IPS-18c (cell line): ENCODE measurements at regions not wholly inside any gene's neighbourhood (a gene's known extent, or its start where the extent isn't known, plus 50 kb on each side); places are given as distances from the start of the nearest gene placed in this dataset.

Experiments
- H3K4me3 ChIP-seq: 2 replicates; pipeline ENCODE4 v1.7.0; 2013; ENCODE audit warnings: low read depth, mild to moderate bottlenecking, low read length, moderate library complexity; ENCODE audit not compliant: insufficient read depth
- H3K9me3 ChIP-seq: one replicate; pipeline ENCODE4 v1.6.1; 2013; ENCODE audit warnings: mild to moderate bottlenecking, low read length, moderate library complexity; ENCODE audit not compliant: control insufficient read depth, insufficient read depth

DNA sequence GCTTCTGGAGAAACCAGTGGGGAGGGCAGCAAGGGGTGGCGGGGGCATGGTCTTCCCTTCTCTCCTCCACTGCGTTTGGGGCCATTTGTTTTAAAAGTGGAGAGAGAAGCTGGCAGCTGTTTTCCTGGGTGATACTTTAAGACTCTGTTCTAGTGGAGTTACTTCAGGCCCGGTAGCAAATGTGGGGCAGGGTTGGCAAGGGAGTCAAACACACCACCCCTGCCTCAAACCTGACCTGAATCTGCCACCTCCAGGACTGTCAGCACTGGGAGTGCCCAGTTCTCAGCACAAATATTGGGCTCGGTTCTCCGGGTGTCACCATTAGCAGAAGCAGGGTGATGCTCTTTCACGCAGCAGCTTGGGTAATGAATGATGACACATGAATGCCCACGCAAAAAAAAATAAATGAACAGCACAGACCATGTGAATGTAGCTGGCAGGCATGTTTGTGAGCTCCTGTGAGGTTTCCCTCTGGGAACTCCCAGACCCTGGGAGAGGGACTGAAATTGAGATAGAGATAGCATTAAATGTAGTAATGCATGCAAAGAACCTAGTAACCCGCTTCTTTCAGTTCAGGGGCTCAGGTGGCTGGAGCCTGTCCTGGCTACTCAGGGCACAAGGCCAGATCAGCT is 424.0 kb downstream of the MCTP2 start:
- Histone ChIP-seq H3K4me3 (no peak overlapping the region), H3K9me3 (no peaks in the 10 kb centered on the region)

DNA sequence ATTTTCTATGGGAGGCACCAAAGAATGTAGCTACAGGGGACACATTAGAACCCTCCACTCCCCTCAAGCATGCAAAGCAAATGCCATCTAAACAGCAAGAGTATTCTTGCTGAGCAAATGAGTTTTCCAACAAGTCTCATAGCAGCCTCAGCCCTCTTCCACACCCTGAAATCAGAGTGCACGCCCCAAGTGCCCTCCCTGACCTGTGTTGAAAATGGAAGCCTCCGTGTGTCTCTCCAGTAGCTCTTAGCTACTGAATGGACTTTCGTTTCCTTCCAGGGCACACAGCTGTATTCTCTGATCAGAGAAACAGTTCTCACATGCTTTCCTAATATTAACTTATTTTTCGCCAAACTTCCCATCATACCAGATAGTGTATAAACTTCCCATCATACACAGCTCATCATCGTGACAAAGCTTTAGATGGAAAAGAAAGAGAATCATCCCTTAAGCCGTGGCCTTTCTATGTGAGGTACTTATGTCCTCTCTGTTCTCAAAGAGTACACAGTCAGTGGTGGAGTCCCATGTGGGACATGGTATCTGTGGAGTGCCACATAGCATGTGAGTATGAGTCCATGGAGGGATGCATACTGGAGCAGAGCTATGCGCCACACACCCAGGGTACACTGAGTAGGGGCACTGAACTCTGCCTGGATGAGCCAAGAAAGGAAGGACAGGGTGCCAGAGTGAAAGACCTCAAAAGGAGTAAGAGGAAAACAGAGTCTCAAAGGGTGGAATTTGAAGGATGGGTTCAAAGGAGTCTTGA is 434.5 kb downstream of the MCTP2 start:
- H3K4me3 ChIP-seq, result no peak overlapping the region
- H3K9me3 ChIP-seq, result no peaks in the 10 kb centered on the region

DNA sequence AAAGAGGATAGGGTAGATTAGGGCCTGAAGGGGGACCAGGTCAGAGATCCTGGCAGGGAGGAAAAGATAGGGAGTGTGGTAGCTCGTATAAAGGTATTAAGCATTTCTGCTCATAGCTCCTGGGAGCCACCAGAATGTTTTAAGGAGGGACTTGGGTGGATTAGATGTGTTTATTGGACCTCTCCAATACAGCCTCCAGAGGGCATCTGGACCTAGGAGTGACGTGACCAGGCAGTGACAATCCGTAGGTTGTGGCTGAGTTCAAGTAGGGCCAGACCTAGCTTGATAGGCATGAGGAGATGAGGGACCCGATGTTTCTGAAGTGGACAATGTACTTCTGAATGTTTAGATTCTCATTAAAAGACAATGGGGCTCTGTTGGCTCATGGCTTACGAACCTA is 435.2 kb downstream of the MCTP2 start:
- Histone ChIP-seq H3K4me3 (no peak overlapping the region), H3K9me3 (no peaks in the 10 kb centered on the region)

DNA sequence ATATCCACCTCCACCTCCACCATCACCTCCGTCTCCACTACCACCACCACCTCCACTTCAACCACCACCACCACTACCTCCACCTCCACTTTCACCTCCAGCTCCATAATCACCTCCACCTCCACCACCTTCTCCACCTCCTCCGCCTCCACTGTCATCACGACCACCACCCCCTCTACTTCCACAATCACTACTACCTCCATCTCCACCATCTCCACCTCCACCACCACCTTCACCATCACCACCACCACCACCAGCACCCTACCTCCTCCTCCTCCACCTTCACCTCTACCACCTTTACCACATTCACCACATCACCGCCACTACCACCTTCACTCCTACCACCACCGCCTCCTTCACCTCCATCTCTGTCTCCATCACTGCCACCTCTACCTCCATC is 435.7 kb downstream of the MCTP2 start:
- Histone ChIP-seq H3K9me3 (no peaks in the 10 kb centered on the region), H3K4me3 (no peak overlapping the region)

DNA sequence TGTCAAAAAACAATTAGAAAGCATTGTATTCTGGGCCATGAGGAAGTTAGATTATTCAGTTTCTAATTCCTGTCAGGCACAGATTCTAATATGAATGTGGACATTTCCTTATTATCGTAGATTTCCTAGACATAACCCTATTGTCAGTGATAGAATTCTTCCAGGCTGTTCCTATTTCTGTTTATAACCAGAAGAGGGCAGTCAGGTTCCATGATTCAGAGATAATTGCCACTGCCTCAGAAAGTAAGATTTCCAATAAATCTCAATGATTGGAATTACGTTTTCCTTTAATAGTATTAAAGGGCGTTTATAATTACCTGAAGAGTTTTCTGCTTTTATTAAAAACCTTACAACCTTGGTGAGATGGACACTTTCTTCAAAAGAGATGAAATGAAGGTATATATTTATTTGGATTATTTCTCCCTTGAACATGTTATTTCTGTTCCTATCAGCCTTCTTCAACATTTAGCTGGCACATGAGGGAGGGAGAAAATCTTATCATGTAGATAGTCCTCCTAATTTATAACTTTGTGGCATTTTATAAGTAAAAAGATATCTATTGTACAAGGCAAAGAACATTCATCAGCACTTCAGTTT is 439.2 kb downstream of the MCTP2 start:
- no peaks in the 10 kb centered on the region for H3K9me3 ChIP-seq
- no peak overlapping the region for H3K4me3 ChIP-seq

DNA sequence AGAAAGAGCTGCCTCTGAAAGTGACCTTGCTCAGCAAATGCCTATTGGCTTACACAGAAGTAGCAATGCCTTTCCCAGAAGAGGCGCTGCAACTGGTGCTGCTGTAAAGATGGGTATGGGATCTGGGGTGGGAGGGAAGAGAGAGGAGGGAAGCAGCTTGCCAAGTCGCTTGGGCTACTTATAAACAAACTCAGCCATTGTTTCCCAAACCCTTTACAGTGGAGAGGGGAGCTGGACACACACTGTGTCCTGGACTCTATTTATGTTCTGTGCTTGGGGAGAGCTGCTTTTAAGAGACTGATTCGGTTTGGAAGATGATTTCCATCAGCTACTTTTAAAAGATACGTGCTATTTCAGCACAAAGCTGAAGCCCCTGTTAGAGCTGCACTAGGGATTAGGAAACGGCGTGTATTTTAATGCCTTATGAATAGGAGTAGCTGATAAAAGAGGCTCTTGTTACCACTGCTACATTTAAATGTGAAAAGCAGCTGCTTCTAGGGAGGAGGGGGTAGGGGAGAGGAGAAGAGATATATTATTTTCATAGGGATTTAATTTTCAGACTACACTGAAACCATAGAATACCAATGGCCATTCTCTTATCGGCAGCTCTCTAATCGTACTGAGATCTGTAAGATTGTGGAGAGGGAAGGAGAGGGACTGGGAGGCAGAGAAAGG is 440.6 kb downstream of the MCTP2 start:
- no peaks in the 10 kb centered on the region for H3K9me3 ChIP-seq
- H3K4me3 ChIP-seq, result no peak overlapping the region

DNA sequence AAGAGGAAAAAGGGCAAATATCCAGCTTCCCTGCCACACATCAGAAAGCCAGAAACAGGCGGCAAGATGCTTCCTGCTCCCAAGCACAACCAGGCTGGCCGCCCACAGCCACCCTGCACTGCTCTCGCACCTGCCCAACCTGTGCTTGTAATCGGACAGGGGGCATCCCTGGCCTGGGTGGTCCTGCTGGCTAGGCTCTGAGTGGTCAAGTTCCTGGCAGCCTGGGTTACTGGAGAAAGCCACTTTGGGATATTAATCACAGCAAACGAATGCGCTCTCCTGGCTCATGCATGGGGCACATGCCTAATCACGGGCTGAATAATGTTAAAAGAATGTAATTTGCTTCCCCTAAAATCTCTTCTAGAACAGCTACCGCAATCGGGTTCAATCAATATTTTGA is 442.4 kb downstream of the MCTP2 start:
- Histone ChIP-seq H3K9me3 (no peaks in the 10 kb centered on the region), H3K4me3 (no peak overlapping the region)

DNA sequence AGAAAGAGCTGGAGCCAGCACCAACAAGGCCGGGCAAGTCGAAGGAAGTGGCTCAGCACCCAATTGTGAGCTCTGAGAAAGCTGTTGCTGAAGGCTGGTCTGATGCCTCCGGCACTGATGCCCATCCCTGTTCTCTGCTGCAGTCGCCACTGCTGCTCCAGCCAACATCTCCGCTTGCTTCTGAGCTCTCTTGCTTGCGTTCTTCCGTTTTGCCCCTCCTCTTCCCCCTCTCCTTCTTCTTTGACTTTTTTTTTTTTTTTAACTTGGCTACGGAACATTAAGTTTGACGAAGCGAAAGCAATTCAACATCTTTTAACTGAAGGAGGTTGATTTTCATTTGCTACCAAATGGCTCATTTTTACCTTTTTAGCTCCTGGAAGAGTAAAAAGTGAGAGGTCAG is 442.9 kb downstream of the MCTP2 start:
- Histone ChIP-seq H3K4me3 (no peak overlapping the region), H3K9me3 (no peaks in the 10 kb centered on the region)

DNA sequence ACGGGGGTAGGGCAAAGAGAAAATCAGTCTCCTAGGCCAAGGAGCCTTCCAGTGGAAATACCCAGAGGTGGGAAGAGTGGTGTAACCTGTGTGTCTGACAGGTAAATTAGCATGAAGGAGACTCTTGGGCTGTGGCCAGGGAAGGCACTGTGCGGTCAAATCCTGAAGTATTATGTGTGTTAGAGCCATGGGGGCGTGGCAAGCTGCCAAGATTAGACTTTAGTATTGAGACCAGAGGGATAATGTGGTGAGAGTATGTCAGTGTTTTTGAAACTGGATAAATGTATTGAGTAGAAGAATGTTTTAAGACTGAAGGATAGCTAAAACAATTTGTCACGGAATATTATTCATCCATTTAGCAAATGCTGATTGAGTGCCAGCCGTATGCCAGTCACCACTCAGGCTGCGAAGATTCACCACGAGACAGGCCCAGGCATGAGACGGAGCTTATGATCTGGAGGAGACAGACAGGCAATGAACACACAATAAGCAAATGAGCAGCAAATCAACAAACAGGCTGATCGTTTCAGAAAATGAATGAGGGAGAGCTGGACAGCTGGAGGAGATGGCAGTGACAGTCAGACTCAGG is 445.9 kb downstream of the MCTP2 start:
- Histone ChIP-seq H3K9me3 (no peaks in the 10 kb centered on the region), H3K4me3 (no peak overlapping the region)

DNA sequence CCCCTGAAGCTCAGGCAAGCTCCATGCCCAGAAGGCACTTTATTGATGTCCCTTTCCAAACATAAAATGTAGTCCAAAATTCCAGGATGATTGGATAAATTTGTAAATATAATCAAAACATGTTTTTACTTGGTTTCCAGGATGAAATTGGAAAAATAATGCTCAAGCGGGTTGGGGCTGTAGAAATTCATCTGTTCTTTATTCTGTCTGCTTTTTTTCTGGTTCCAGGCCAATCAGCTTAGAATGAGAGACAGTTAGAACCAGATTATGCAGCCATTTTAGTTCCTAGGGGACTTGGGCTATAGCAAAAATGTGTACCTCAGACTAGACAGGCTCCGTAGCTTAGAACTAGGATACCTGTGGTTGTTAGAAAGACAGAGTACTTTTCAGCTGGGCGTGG is 450.8 kb downstream of the MCTP2 start:
- Histone ChIP-seq H3K4me3 (no peak overlapping the region), H3K9me3 (no peaks in the 10 kb centered on the region)

DNA sequence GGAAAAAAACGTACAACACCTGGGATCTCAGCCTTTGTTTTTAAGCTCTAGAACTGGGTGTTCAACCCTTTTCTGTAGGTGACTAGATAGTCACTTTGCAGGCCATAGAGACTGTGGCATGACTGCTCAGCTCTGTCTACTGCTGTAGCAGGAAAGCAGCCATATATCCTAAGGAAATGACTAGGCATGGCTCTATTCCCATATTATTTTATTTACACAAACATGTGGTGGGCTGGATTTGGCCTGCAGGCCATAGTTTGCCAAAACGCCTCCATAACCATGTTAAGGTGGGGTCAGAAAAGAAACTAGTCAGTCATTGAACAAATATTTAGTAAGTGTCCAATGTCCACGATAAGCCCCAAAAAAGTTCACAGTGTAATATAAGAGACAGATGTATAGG is 452.5 kb downstream of the MCTP2 start:
- Histone ChIP-seq H3K9me3 (no peaks in the 10 kb centered on the region), H3K4me3 (no peak overlapping the region)

DNA sequence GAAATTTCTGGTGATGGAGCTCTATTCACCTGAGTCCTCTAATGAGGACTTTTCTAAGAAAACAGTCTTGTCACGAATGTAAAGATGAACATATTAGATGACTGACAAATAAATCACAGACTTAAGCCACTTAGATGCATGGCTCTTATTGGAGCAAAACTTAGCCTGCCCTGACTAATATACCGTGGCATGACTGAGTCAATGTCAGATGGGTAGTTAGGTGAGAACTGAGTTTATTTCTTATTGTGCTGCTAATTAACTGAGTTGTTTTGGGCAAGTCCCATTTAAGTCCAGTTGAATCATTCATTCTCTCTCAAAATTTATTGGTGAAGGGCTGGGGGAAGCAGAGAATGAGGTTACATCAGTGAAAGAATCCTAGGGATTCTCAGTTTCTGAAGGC is 459.8 kb downstream of the MCTP2 start:
- no peak overlapping the region for H3K4me3 ChIP-seq
- no peaks in the 10 kb centered on the region for H3K9me3 ChIP-seq

DNA sequence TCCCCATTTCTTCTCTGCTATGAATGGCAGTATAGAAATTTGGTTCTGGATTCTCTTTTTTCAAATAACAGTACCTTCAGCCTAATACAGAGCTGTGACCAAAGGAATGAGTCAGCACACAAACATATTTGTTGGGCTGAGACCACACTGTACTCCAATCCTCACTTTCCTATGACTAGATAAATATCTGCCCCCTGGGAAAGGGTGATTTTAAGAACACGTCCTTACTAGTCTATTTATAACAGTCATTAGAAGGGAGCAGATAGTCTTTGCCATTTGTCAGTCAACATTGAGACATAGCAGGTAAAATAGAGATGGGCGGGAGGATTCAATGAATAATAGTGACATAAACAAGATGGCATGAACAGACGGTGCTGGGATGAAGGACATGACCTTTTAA is 461.3 kb downstream of the MCTP2 start:
- no peak overlapping the region for H3K4me3 ChIP-seq
- no peaks in the 10 kb centered on the region for H3K9me3 ChIP-seq

DNA sequence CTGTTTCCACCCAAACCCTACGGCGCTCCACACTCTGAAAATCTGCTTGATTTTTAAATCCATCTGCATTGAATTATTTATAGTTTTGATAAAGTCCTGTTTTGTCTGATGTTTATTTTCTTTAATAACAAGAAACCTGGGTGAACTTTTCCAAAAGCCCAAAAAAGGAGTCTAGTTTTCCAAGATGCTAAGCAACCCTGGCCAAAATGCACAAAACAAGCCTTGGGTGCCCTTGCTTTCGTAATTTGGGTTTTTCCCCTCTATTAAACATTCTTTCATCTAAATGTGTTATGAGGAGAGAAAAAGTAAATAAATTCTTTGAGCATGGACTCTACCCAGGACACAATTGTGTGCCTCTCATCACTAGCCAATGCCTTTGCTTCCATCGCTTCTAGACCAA is 468.9 kb downstream of the MCTP2 start:
- no peaks in the 10 kb centered on the region for H3K9me3 ChIP-seq
- no peak overlapping the region for H3K4me3 ChIP-seq

DNA sequence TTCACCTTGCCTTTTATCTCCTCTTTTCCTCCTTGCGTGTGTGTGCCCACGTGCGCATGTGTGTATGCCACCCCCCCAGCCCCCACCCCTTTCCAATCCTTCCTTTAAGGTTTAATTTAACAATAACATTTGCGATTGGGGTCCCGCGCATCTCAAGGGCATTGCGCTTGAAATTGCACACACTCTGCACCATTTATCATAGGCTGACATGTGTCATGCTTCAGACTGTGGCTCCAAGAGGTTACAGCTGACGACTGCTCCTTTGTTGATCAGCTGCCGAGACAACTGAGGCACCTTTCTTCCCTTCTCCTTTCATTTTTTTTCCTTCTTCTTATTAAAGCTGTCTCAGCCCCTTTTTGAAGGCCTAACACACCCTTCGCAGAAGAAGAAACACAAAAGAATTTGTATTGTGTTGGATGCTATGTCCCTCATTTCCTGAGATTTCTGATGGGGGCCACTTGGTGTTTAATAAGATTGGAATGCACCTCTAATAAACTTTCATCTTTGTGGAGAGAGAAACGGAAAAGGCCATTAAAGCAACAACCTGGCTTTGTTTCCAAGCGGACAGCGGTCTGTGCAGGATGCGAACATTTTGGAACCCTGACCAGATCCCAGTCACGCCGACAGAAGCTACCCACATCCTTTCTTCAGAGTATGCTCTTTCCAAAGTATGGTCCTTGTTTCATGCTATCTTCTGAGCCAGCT is 470.1 kb downstream of the MCTP2 start:
- no peaks in the 10 kb centered on the region for H3K9me3 ChIP-seq
- no peak overlapping the region for H3K4me3 ChIP-seq

DNA sequence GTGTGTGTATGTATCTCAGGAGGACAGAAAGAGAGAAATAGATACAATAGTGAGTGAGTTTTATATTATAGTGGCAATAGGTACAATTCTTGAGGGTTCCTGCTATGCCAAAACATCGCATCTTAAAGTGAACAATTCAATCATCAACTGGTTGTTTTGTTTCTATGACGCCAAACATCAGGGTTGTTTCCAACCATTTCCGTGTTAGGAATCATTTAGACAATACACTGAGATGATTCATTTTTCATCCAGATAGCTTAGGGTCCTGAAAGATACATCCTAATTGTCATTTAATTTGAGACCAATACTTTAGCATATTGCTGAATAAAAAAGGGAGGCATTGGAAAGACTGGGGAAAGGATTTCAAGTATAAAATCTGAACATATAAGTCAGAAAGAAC is 472.2 kb downstream of the MCTP2 start:
- Histone ChIP-seq H3K9me3 (no peaks in the 10 kb centered on the region), H3K4me3 (no peak overlapping the region)

DNA sequence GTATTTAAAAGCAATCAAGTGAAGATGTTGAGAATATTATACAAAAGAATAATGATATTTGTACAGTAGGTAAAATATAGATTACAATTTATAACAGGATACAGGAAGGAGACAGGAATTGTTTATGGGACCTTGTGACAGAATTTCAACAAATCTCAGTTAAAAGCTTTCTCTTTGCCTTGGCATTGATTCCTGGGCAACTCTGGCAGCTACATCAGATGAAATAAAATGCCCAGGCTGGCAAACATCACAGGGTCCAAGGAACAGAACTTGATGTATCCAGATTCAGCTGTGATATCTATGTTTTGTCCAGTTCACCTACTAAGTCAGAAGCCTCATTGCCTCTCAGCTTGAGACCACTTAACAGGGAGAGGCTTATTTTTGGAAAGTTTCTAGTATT is 473.1 kb downstream of the MCTP2 start:
- no peaks in the 10 kb centered on the region for H3K9me3 ChIP-seq
- H3K4me3 ChIP-seq, result no peak overlapping the region
